ENCODE measurements at regions not wholly inside any gene's neighbourhood (a gene's known extent, or its start where the extent isn't known, plus 50 kb on each side); places are given as distances from the start of the nearest gene placed in this dataset.

DNA sequence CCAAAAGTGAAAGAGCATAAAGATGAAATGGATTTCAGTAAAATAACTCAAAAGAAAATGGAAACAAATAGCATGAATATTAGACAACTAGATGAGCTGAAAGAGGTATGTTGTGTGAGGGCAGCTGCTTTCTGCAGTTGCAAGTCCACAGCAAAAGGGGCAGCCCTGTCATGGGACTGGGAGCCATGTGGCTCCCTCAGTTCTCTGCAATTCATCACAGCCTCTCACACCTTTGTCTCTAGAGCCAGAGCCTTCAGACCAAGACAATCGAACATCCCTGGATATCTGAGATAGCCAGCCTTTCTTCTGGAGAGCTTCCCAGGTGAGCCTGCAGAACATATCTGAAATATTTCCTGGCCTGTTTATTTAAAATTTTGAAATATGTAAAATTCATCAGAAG, 538.7 kb downstream of the REEP3 start:
- peak; percentile 5 for DNase-seq (ENCODE audit: low spot score)
- no peaks in the 10 kb centered on the region for H3K9me3 Mint-ChIP-seq

More for the DNA sequence above, 538.7 kb downstream of the REEP3 start:
- Histone ChIP-seq H3K4me2 (no peak overlapping the region), H2AFZ (peak overlapping the region; percentile 57; the same call in 1 of the 2 replicates), H3K27ac (ENCODE audit: low read depth) (no peak overlapping the region), H3K27me3 (ENCODE audit: insufficient read depth) (no peaks in the 10 kb centered on the region), H3K36me3 (ENCODE audit: insufficient read depth) (no peaks in the 10 kb centered on the region), H3K4me1 (ENCODE audit: insufficient read depth) (peaks cover 5% of the 10 kb centered on the region; the same call in 1 of the 2 replicates), H3K79me2 (replicated peaks; ENCODE audit: insufficient read depth) (no peaks in the 10 kb centered on the region), H4K20me1 (replicated peaks; ENCODE audit: insufficient read depth) (no peaks in the 10 kb centered on the region), H3K4me3 (no peak overlapping the region), H3K9me2 (ENCODE audit: insufficient read depth) (peaks cover 6% of the 10 kb centered on the region), H3F3A (replicated peaks; ENCODE audit: low read depth) (no peaks in the 10 kb centered on the region)
- H3K27ac Mint-ChIP-seq, result no peak overlapping the region
- ATAC-seq, result no peak
- H3K27me3 Mint-ChIP-seq (ENCODE audit: insufficient read depth, low read depth, poor library complexity), result no peaks in the 10 kb centered on the region
- H3K36me3 Mint-ChIP-seq (ENCODE audit: low read depth), result no peaks in the 10 kb centered on the region
- H3K4me1 Mint-ChIP-seq, result peaks cover 5% of the 10 kb centered on the region
- TF ChIP-seq STAT1 (IDR thresholded peaks at IDR 0.05; ENCODE audit: unreplicated experiment), result no peak
- TF ChIP-seq, protein P1, sequence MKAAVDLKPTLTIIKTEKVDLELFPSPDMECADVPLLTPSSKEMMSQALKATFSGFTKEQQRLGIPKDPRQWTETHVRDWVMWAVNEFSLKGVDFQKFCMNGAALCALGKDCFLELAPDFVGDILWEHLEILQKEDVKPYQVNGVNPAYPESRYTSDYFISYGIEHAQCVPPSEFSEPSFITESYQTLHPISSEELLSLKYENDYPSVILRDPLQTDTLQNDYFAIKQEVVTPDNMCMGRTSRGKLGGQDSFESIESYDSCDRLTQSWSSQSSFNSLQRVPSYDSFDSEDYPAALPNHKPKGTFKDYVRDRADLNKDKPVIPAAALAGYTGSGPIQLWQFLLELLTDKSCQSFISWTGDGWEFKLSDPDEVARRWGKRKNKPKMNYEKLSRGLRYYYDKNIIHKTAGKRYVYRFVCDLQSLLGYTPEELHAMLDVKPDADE (IDR thresholded peaks at IDR 0.05), result no peak
- TF ChIP-seq EZH2phosphoT487 (IDR thresholded peaks at IDR 0.05; ENCODE audit: unreplicated experiment), result no peak
- TF ChIP-seq, protein P2, sequence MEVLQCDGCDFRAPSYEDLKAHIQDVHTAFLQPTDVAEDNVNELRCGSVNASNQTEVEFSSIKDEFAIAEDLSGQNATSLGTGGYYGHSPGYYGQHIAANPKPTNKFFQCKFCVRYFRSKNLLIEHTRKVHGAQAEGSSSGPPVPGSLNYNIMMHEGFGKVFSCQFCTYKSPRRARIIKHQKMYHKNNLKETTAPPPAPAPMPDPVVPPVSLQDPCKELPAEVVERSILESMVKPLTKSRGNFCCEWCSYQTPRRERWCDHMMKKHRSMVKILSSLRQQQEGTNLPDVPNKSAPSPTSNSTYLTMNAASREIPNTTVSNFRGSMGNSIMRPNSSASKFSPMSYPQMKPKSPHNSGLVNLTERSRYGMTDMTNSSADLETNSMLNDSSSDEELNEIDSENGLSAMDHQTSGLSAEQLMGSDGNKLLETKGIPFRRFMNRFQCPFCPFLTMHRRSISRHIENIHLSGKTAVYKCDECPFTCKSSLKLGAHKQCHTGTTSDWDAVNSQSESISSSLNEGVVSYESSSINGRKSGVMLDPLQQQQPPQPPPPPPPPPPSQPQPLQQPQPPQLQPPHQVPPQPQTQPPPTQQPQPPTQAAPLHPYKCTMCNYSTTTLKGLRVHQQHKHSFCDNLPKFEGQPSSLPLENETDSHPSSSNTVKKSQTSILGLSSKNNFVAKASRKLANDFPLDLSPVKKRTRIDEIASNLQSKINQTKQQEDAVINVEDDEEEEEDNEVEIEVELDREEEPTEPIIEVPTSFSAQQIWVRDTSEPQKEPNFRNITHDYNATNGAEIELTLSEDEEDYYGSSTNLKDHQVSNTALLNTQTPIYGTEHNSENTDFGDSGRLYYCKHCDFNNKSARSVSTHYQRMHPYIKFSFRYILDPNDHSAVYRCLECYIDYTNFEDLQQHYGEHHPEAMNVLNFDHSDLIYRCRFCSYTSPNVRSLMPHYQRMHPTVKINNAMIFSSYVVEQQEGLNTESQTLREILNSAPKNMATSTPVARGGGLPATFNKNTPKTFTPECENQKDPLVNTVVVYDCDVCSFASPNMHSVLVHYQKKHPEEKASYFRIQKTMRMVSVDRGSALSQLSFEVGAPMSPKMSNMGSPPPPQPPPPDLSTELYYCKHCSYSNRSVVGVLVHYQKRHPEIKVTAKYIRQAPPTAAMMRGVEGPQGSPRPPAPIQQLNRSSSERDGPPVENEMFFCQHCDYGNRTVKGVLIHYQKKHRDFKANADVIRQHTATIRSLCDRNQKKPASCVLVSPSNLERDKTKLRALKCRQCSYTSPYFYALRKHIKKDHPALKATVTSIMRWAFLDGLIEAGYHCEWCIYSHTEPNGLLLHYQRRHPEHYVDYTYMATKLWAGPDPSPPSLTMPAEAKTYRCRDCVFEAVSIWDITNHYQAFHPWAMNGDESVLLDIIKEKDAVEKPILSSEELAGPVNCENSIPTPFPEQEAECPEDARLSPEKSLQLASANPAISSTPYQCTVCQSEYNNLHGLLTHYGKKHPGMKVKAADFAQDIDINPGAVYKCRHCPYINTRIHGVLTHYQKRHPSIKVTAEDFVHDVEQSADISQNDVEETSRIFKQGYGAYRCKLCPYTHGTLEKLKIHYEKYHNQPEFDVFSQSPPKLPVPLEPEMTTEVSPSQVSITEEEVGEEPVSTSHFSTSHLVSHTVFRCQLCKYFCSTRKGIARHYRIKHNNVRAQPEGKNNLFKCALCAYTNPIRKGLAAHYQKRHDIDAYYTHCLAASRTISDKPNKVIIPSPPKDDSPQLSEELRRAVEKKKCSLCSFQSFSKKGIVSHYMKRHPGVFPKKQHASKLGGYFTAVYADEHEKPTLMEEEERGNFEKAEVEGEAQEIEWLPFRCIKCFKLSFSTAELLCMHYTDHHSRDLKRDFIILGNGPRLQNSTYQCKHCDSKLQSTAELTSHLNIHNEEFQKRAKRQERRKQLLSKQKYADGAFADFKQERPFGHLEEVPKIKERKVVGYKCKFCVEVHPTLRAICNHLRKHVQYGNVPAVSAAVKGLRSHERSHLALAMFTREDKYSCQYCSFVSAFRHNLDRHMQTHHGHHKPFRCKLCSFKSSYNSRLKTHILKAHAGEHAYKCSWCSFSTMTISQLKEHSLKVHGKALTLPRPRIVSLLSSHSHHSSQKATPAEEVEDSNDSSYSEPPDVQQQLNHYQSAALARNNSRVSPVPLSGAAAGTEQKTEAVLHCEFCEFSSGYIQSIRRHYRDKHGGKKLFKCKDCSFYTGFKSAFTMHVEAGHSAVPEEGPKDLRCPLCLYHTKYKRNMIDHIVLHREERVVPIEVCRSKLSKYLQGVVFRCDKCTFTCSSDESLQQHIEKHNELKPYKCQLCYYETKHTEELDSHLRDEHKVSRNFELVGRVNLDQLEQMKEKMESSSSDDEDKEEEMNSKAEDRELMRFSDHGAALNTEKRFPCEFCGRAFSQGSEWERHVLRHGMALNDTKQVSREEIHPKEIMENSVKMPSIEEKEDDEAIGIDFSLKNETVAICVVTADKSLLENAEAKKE (CRISPR knock-in tag; IDR thresholded peaks at IDR 0.05), result no peak
- TF ChIP-seq ZNF114 (CRISPR knock-in tag; IDR thresholded peaks at IDR 0.05), result no peak
- no peak for TF ChIP-seq ZNF331 (CRISPR knock-in tag; IDR thresholded peaks at IDR 0.05; ENCODE audit: low read depth)
- TF ChIP-seq CREB1 (CRISPR knock-in tag; IDR thresholded peaks at IDR 0.05; ENCODE audit: low read depth), result no peak
- TF ChIP-seq CTCF (conservative IDR thresholded peaks at IDR 0.05; ENCODE audit: low read depth in 2 of 2), result no peak
- TF ChIP-seq JUNB (IDR thresholded peaks at IDR 0.05; ENCODE audit: unreplicated experiment), result no peak
- TF ChIP-seq POLR2AphosphoS5 (IDR thresholded peaks at IDR 0.05; ENCODE audit: low read depth), result no peak
- TF ChIP-seq REST (IDR thresholded peaks at IDR 0.05; ENCODE audit: unreplicated experiment), result no peak
- no peak for TF ChIP-seq EZH2 (IDR thresholded peaks at IDR 0.05; ENCODE audit: low read depth, unreplicated experiment)
- no peak for TF ChIP-seq NANOG (IDR thresholded peaks at IDR 0.05; ENCODE audit: borderline replicate concordance)
- H3K4me3 Mint-ChIP-seq, result no peak overlapping the region
